CD4-positive, alpha-beta T cell treated with Interleukin-2 at 100 ng/mL for 4 hours (primary cell): ENCODE measurements at regions not wholly inside any gene's neighbourhood (a gene's known extent, or its start where the extent isn't known, plus 50 kb on each side); places are given as distances from the start of the nearest gene placed in this dataset.
"Not testable (repeated sequence)": the region's sequence is repeated elsewhere in the genome, so short reads cannot be mapped to it uniquely, and the experiment has no call there.

Experiments
- DNase-seq: peaks from one replicate; pipeline ENCODE4 v3.0.0-alpha.2; 2020; ENCODE audit warnings: low spot score

- DNase-seq = no peak
Measured at GRCh38 chr6:81901551-81901966, 149.1 kb upstream of the TENT5A start.

- no peak for DNase-seq
Measured at GRCh38 chr6:81900616-81901015, 148.1 kb upstream of the TENT5A start.

- DNase-seq = no peak
Measured at GRCh38 chr6:81897793-81898192, 145.3 kb upstream of the TENT5A start.

- DNase-seq = no peak
Measured at GRCh38 chr6:81896525-81897503, 144.3 kb upstream of the TENT5A start.

- DNase-seq = no peak
Measured at GRCh38 chr6:81895511-81896185, 143.2 kb upstream of the TENT5A start.

- DNase-seq = no peak
Measured at GRCh38 chr6:81894788-81895271, 142.3 kb upstream of the TENT5A start.

GRCh38 chr6:81894306-81894705, 141.8 kb upstream of the TENT5A start:
- DNase-seq = no peak

GRCh38 chr6:81892891-81893290, 140.4 kb upstream of the TENT5A start:
- DNase-seq = no peak

GRCh38 chr6:81891874-81892273, 139.4 kb upstream of the TENT5A start:
- no peak for DNase-seq

GRCh38 chr6:81890846-81891245, 138.4 kb upstream of the TENT5A start:
- DNase-seq = no peak

GRCh38 chr6:81889377-81890053, 137.0 kb upstream of the TENT5A start:
- DNase-seq = no peak

GRCh38 chr6:81886909-81887308, 134.4 kb upstream of the TENT5A start:
- DNase-seq = not testable (repeated sequence)

GRCh38 chr6:81886157-81886556, 133.7 kb upstream of the TENT5A start:
- no peak for DNase-seq

- DNase-seq = no peak
Measured at GRCh38 chr6:81881660-81882059, 129.2 kb upstream of the TENT5A start.

- no peak for DNase-seq
Measured at GRCh38 chr6:81878479-81878878, 126.0 kb upstream of the TENT5A start.

- DNase-seq = no peak
Measured at GRCh38 chr6:81876971-81877370, 124.5 kb upstream of the TENT5A start.

GRCh38 chr6:81875782-81876293, 123.4 kb upstream of the TENT5A start:
- no peak for DNase-seq

- DNase-seq = not testable (repeated sequence)
Measured at GRCh38 chr6:81869749-81870508, 117.4 kb upstream of the TENT5A start.

GRCh38 chr6:81865712-81866111, 113.2 kb upstream of the TENT5A start:
- no peak for DNase-seq

GRCh38 chr6:81864124-81864523, 111.6 kb upstream of the TENT5A start:
- no peak for DNase-seq

GRCh38 chr6:81863123-81863522, 110.6 kb upstream of the TENT5A start:
- no peak for DNase-seq
